GM21381 (cell line): ENCODE measurements at regions not wholly inside any gene's neighbourhood (a gene's known extent, or its start where the extent isn't known, plus 50 kb on each side); places are given as distances from the start of the nearest gene placed in this dataset.
A peak's percentile ranks its signal among the peaks of the same experiment; 100 is the strongest.
"Not testable (repeated sequence)": the region's sequence is repeated elsewhere in the genome, so short reads cannot be mapped to it uniquely, and the experiment has no call there.

Source experiments
- ATAC-seq: cut with Tn5 transposase; IDR thresholded peaks from one replicate; pipeline ENCODE4 v1.9.1; 2021; ENCODE audit warnings: mild to moderate bottlenecking, moderate library complexity; ENCODE audit not compliant: unreplicated experiment

GRCh38 chrX:109873983-109874382 is 128.9 kb upstream of the TMEM164 start:
- no peak for ATAC-seq

GRCh38 chrX:109874548-109874947 is 128.4 kb upstream of the TMEM164 start:
- ATAC-seq = no peak

- ATAC-seq = no peak
Measured at GRCh38 chrX:109875831-109876230, 127.1 kb upstream of the TMEM164 start.

- ATAC-seq = no peak
Measured at GRCh38 chrX:109878236-109878635, 124.7 kb upstream of the TMEM164 start.

- no peak for ATAC-seq
Measured at GRCh38 chrX:109879991-109880390, 122.9 kb upstream of the TMEM164 start.

- ATAC-seq = peak; percentile 96
Measured at GRCh38 chrX:109880629-109881028, 122.3 kb upstream of the TMEM164 start.

GRCh38 chrX:109886122-109886761 is 116.7 kb upstream of the TMEM164 start:
- no peak for ATAC-seq

GRCh38 chrX:109889289-109890006 is 113.5 kb upstream of the TMEM164 start:
- ATAC-seq = no peak

- no peak for ATAC-seq
Measured at GRCh38 chrX:109890300-109890699, 112.6 kb upstream of the TMEM164 start.

- ATAC-seq = no peak
Measured at GRCh38 chrX:109890910-109891502, 111.9 kb upstream of the TMEM164 start.

- not testable (repeated sequence) for ATAC-seq
Measured at GRCh38 chrX:109896024-109896423, 106.9 kb upstream of the TMEM164 start.

GRCh38 chrX:109902665-109903064 is 100.2 kb upstream of the TMEM164 start:
- no peak for ATAC-seq

GRCh38 chrX:109911046-109911445 is 91.9 kb upstream of the TMEM164 start:
- ATAC-seq = no peak

- ATAC-seq = not testable (repeated sequence)
Measured at GRCh38 chrX:109912993-109913392, 89.9 kb upstream of the TMEM164 start.

- no peak for ATAC-seq
Measured at GRCh38 chrX:109914114-109914849, 88.6 kb upstream of the TMEM164 start.

GRCh38 chrX:109918753-109919152 is 84.2 kb upstream of the TMEM164 start:
- ATAC-seq = no peak

GRCh38 chrX:109920325-109920724 is 82.6 kb upstream of the TMEM164 start:
- ATAC-seq = no peak

GRCh38 chrX:109920868-109921267 is 82.0 kb upstream of the TMEM164 start:
- ATAC-seq = no peak

GRCh38 chrX:109922190-109922589 is 80.7 kb upstream of the TMEM164 start:
- ATAC-seq = no peak

- ATAC-seq = not testable (repeated sequence)
Measured at GRCh38 chrX:109925003-109925402, 77.9 kb upstream of the TMEM164 start.

GRCh38 chrX:109925656-109926055 is 77.3 kb upstream of the TMEM164 start:
- ATAC-seq = no peak
